HG02588 (cell line): ENCODE measurements at regions not wholly inside any gene's neighbourhood (a gene's known extent, or its start where the extent isn't known, plus 50 kb on each side); places are given as distances from the start of the nearest gene placed in this dataset.
"Not testable (repeated sequence)": the region's sequence is repeated elsewhere in the genome, so short reads cannot be mapped to it uniquely, and the experiment has no call there.

ENCODE experiments used
- ATAC-seq: cut with Tn5 transposase; IDR thresholded peaks from one replicate; pipeline ENCODE4 v1.9.1; 2021; ENCODE audit warnings: mild to moderate bottlenecking, moderate library complexity; ENCODE audit not compliant: unreplicated experiment

DNA sequence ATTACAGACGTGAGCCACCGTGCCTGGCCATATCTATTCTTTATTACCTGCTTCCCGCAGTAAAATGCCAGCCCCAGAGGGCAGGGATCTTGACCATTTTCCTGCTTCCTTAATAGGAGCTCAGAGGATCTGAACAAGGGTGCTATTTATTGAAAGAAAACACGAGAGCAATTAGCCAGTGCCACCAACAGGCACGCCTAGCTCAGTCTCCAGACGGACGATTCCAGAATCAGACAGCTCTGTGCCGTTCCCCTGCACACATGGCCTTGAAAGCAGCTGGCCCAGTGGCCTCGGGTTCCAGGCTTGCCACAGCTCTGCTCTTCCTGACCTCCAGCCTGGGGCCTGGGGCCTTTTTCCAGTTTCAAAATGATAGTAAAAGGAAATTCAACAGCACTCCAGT, 135.2 kb upstream of the RFLNA start:
- ATAC-seq: no peak

DNA sequence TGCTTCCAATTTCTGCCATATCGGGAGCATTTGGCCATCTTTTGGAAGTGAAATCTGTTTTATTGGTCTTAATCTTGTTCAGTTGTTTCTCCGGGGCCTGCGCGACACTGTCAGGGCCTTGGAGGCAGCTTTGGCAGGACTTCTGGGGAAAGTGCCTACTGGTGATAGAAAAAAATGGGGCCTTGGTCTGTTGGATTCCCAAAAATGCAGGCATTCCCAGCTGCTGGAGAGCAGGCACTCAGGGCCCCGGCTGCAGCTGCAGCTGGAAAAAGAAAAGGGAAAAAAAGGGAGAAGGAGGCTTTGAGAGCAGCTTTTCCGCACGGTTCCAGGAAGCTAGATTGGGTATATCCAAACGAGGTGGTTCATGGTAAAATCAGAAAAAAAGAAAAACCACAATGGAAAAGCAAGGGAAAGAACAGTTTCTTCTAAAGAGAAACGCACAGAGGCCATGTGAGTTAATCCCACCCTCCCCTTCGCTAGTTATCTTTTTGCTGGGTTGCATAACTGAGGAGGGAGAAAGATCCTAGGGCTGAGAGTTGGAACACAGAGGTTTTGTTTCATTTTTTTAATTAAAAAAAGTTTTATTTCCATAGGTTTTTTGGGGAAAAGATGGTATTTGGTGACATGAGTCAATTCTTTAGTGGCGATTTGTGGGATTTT, 134.7 kb upstream of the RFLNA start:
- no peak for ATAC-seq

DNA sequence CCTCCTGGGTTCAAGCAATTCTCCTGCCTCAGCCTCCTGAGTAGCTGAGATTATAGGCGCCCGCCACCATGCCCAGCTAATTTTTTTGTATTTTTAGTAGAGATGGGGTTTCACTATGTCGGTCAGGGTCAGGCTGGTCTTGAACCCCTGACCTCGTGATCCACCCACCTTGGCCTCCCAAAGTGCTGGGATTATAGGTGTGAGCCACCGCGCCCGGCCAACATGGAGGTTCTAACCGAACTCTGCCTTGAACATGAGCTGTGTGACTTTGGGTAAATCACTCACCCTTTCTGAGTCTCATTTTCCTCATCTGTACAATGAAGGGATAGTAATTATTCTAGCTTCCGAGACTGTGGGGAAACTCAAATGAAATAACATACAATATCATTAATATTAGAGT, 133.5 kb upstream of the RFLNA start:
- not testable (repeated sequence) for ATAC-seq

DNA sequence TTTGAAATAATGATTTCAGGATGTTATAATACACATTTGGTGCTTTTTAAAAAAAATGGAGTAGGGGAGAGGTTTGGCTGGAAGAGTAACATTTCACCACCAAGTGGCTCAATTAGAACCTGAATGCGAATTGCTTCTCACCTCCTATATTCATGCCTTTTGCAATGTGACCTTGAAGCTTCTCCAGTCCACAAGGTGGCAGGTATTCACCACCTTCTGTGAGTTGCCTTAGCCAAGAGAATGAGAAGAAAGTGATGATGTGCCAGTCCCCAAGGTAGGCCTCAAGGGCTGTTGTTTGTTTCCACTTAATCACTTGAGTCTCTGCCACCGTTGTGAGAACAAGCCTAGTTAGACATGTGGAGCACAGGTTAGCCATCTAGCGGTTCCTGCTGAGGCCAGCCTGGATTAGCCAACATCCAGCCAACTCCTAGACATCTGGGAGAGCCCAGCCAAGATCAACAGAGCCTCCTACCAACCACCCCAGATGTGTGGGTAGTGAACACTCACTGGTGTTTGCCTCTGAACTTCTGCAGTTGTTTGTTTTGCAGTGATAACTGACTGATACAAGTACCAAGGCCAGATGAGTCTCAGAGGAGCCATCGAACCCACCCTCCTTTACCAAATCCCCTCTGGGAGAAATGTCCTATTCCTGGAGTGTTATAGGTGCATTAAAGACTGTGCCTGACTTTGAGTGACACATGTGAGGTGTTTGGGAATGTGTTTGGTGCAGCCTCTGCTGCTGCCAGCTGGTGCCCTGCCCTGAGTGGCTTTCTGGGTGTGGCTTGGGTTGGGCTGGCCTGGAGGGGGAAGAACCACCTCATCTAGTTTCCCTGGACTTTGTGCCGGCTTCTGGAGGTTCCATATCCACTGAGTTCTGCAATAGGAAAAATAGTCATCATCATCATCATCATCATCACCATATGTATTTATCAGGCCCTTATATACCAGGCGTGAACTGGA, 132.5 kb upstream of the RFLNA start:
- ATAC-seq: no peak

DNA sequence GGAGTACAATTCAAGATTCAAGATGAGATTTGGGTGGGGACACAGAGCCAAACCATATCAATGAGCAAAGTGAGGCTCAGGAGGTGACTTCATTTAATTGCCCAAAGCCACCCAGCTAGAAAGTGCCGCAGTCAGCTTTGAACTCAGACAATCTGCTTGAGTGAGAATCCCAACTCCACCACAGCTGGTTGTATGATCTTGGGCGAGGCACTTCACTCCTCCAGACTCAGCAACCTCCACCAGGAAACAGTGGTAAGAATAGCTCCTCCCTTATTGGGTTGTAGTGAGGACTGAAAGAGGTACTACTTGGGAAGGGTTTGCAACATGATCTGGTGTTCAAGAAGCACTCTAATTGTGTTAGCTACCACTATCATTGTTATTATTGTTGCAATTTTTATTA, 129.2 kb upstream of the RFLNA start:
- ATAC-seq: no peak

DNA sequence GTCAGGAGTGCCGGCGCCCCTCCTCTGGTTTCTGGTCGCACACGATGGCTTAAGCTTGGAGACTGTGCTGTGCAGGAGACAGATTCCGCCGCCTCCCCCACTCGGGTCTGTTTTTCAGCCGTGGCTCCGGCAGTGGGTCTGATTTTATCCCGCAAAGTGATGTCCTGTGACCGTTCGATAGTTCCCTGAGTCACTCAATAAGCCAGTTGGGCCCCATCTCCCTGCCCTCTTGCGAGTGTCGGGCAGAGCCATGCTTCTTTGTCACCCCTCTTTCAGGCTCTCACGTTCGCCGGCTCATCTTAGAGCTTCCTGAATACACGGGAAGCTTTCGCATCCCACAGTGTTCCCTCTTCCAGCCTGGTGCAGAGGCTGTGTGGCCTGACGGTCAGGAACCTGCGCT, 127.8 kb upstream of the RFLNA start:
- ATAC-seq: no peak

DNA sequence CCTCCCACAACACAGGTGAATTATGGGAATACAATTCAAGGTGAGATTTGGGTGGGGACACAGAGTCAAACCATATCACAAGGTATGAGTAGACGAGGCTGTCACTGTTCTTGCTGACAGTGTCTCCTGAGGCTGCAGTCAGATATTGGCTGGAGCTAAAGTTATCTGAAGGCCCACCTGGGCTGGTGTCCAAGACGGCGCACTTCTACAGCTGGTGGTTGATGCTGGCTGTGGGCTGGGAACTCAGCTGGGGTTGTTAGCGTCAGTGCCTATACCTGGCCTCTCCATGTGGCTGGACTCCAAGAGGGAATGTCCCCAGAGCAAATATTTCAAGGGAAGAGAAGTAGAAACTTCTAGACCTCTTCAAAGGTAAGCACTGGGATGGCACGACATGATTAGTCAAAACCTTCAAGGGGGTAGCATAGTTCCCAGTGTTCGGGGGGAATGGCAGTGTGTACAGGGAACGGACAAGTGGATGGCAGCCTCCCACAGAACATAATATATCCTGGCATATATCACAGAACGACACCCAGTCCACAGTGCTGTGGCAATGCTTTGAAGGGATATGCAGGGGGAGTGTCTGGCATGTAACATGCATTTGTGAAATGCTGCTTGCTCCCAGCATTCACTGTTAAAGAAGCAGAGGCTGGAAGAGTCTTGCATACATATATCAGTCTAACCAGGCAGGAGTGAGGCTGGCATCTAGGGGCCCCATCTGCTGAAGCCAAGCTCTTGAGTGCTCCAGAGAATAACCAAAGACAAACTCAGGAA, 126.7 kb upstream of the RFLNA start:
- ATAC-seq: no peak

DNA sequence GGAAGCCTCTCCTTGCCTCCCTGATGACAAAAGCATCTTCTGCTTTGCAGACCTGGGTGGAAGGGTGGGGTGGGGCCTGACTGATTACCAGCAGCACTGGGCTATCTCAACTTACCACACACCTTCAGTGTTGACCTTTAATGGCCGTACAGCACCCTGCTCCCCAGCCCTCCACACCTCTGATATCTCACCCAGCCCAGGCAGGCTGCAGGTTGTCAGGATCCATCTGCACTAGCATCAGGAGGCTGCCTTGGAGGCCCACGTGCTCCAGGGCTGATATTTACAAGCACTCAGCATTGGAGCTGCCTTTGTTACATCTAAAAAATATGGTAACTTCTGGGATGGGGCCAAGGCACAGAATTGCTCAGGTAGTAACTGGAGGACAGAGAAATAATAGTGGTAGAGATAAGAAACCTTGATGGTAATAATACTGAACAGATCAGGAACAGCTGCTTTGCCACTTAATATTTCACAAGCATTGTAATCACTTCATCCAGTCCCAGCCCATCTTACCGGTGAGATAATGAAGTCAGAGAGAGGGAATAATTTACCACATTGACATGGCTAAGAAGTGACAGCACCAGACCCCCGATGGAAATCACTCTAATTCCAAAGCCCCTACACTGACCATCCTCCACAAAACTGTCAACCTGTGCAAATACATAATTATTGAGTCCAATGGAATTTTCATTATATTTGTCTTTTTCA, 125.2 kb upstream of the RFLNA start:
- ATAC-seq: no peak

DNA sequence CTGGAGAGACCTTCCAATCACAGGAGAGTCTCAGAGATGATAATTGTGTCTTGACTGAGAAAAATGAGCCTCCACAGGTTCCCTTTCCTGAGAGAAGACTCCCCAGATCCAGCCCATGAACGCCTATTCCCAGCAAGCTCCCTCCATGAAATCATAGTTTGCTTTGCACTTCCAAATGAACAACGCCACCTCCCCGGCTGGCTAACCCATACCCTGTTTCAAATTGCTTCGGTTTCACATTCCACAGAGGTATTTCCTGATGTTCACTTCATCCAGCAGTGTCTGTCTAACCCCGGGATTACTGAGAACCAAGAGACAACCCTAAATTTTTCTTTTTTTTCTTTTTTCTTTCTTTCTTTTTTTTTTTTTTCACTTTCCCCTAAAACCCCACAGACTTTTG, 124.1 kb upstream of the RFLNA start:
- no peak for ATAC-seq

DNA sequence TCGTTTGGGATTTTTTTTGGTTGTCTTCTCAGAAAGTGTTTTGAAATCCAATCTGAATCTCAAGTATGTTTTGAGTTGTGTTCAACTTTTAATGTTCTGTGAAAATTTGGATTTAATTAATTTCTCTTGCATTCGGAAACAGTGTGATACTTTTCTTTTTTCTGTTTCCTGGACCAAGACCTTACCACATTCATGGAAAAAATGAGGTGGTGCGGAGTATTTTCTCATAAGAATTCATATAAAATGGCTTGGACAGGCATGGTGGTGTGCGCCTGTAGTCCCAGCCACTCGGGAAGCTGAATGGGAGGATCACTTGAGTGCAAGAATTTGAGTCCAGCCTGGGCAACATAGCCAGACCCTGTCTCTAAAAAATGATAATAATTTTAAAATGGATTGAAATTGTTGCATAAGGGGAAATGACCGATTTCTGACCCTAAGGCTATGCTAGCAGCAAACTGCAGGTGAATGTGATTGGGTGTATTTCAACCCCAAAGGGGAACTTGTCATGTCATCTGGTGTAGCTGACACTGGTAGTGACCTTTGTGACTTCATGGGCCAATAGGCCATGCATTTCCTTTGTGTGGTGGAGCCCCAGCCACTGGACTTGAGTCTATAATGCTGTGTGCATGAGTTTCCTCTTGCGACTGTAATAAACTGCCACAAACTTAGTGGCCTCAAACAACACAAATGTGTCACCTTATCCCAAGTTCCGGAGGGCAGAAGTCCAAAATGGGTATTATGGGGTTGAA, 123.5 kb upstream of the RFLNA start:
- no peak for ATAC-seq

DNA sequence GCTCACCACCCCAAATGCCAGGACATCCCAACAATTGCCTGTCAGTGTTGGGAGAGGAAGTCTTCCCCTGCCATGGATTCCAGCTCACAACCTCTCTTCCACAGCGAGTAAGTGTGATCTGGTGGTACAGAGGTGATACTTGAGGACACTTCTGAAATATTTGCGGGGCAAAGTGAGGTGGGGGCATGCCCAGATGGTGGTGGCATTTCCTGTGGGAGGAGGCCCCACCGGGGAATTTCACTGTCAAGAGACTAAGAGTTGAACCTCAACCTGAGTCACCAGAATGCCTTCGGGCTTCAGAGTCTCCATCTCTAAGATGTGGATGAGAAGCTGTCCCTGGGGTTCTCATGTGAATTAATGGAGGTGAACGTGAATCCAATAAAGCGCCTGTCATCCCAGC, 122.3 kb upstream of the RFLNA start:
- ATAC-seq: no peak

DNA sequence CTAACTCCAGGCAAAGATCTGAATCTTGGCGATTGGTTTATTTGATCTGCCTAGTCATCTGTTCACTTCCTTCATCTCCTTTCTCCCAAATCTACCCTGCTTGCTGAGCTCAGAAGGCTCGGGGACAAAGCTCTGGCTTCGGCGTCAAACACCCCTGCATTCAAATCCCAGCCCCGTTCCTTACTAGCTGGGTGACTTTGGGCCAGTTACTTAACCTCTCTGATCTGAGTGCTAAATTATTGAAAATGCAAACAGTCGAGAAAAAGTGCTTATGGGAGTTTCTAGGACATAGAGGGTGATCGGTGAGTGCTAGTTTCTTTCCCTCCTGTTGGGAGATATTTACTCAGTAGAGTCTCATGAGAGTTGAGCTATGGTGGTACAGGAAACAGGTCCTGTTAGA, 121.2 kb upstream of the RFLNA start:
- ATAC-seq: no peak

DNA sequence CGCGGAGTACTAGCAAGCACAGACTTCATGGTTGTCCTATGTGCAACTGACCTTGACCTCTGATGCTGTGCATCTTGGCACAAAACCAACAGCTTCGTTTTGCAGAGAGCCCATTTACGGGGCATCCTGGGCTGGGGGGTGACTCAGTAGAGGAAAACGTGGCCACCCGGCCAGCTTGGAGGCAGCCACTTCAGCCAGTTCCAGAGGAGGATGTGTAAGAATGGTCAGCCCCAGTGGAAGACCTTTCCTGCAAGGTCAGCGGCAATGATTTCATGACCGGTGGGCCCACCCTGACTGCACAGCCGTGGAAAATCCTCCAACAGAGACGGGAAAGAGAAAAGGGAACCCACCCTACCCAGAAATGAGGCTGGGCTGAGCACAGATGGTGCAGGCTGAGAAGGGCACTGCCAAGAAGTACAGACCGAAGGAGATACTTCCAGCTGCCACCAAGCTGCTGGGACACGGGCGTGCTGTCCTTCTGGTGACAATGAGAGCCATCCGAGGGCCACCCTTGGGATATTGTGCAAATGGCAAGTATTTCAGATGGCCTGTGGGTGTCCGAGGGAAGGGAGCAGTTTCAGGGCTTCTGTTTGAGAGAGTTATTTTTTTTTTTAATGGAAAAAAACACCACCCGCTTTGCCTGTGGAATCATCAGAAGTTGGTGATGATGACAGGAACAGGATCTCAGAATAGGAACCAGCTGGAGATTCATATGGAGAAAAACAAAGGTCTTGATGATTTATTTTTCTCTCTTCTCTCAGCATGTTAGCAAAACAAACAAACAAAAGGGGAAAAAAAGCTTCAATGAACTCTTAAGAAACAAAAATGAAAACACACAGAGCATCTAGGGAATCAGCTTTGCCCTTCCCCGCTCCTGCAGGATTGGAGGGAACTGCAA, 120.2 kb upstream of the RFLNA start:
- no peak for ATAC-seq

DNA sequence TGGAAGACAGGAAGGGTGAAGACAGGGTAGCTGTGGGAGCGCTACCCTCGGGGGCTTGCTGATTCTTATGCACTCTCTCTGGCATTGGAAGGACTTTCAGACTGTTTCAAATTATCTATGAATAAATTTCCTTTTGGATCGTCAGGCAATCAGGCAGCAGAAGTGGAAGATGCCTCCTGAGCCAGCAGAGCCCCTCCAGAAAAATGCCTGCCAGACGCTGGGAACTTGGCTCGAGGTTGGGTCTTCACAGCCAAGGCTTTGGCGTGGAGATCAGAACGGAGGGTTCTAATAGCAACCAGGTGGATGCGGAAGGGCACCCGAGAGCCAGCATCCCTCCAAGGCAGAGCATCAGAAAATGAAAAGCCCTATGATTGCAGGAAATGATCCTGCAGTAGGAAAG, 119.2 kb upstream of the RFLNA start:
- no peak for ATAC-seq

DNA sequence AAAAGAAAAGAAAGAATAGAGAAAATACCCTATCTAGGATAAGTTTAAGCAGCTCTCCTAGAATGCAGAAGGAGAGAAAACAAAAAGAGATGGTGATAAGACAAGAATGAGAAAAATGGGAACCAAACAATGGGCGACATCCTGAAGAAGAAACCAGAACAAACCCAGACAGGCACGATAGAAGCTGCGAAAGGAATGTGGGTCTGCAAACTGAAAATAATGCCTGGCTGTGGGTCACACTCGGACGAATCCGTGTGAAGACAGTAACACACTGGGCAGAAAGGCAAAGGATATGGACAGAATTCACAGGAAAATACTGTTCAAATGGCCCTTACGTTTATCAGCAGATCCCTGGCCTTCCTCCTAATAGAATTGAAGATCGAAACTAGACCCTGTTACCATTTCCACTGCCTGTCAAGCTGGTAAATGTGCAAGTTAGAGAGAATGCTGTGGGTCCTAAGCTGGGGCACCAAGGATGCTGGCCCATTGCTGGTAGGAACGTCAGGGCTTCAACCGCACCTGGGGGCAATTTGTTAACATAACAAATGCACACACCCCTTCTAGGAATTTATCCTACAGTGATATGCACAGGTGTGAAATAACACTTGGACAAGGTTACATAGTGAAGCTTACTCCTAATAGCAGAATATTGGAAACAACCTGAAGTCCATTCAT, 117.5 kb upstream of the RFLNA start:
- no peak for ATAC-seq

DNA sequence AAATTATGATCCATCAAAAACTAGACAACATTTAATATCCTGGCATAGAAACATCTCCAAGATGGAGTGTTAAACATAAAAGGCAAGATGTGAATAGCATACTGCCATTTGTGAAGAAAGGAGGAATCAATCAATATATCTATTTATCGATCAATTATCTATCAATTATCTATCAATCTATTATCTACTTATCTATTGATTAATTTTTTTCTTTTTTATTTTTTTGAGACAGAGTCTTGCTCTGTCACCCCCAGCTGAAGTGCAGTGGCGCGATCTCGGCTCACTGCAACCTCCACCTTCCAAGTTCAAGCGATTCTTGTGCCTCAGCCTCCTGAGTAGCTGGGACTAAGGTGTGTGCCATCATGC, 117.0 kb upstream of the RFLNA start:
- ATAC-seq: no peak

DNA sequence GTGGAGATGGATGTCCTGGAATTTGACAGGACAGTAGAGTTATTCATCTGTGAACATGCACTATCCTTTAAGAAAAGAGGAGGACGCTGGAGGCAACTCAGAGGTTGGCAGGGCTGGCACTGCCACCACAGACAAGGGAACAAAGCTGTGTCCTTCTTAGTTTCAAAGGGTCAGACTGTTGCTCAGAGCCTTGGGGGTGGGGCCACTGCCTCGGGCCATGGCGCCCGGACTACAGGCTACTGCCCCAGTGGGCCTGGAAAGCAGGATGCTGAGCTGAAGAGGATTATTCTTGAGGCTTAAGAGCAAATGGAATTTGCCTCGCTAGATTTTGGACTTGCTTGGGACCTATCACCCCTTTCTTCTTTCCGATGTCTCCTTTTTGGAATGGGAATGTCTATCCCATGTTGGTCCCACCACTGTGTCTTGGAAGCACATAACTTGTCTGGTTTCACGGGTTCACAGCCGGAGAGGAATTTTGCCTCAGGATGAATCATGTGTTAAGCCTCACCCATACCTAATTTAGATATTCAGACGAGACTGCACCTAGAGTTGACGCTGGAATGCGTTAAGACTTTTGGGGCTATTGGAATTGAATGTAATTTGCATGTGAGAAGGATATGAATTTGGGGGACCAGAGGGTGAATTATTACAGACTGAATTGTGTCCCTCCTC, 114.8 kb upstream of the RFLNA start:
- no peak for ATAC-seq

DNA sequence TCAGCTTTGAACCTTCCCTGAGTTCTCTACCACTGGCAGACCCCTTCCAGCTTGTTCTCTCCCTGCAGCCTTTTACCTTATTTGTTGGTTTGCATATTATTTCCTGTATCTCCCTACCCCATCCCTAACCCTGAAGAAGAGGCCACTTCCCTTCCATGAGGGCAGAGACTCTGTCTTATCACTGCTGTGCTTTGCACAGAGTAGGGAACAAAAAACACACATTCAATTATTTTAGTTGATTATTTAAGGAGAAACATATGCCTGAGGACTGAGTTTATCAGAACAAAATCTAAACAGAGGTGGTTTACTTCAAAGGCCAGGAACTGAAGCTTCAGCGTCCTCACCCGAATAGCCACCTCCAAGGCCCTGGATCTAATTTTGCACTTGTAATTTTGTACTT, 111.7 kb upstream of the RFLNA start:
- ATAC-seq: no peak
